CD14-positive monocyte (primary cell): ENCODE measurements at regions not wholly inside any gene's neighbourhood (a gene's known extent, or its start where the extent isn't known, plus 50 kb on each side); places are given as distances from the start of the nearest gene placed in this dataset.

Source experiments
- DNase-seq, 3 donors: peaks; one replicate each; pipeline ENCODE4 v3.0.0-alpha.2; 2011 to 2022
- H2AFZ ChIP-seq: 2 replicates; pipeline ENCODE4 v1.6.0; 2012; ENCODE audit warnings: mild to moderate bottlenecking, low read depth, low read length, inconsistent platforms; ENCODE audit not compliant: insufficient read depth, poor library complexity, severe bottlenecking
- H3K27ac ChIP-seq, 2 donors: 1 replicate in 1 of 2; 2 replicates in 1 of 2; pipeline ENCODE4 v1.5.1; 2012 to 2013; ENCODE audit warnings: low read length in 2 of 2, control low read depth in 1 of 2, inconsistent platforms in 1 of 2, low read depth in 1 of 2, mild to moderate bottlenecking in 1 of 2
- H3K27me3 ChIP-seq, 2 donors: one replicate each; pipeline versions ENCODE4 v1.6.0 to v1.6.1; 2011 to 2013; ENCODE audit warnings: low read length in 2 of 2; ENCODE audit not compliant: control insufficient read depth in 2 of 2, insufficient read depth in 2 of 2
- H3K36me3 ChIP-seq, 2 donors: replicated peaks in 1 of 2; 1 replicate in 1 of 2; 2 replicates in 1 of 2; pipeline versions ENCODE4 v1.5.1 to v1.6.1; 2012 to 2013; ENCODE audit warnings: low read length in 2 of 2, control low read depth in 1 of 2, inconsistent platforms in 1 of 2, mild to moderate bottlenecking in 1 of 2; ENCODE audit not compliant: insufficient read depth in 2 of 2, control insufficient read depth in 1 of 2
- H3K4me1 ChIP-seq, 2 donors: 1 replicate in 1 of 2; 2 replicates in 1 of 2; pipeline versions ENCODE4 v1.5.1 to v1.6.1; 2012 to 2013; ENCODE audit warnings: low read length in 2 of 2, control low read depth in 1 of 2, inconsistent platforms in 1 of 2, mild to moderate bottlenecking in 1 of 2, moderate library complexity in 1 of 2; ENCODE audit not compliant: insufficient read depth in 2 of 2, control insufficient read depth in 1 of 2
- H3K4me2 ChIP-seq: replicated peaks from 2 replicates; pipeline ENCODE3; 2012; ENCODE audit warnings: low read length, moderate library complexity, mild to moderate bottlenecking; ENCODE audit not compliant: poor library complexity, severe bottlenecking; ENCODE audit errors: extremely low read depth
- H3K4me3 ChIP-seq, 3 experiments: fragments of 200-600 bp in 1 of 3; sonication (generic) in 1 of 3; replicated peaks in 1 of 3; 1 replicate in 2 of 3; 2 replicates in 1 of 3; pipeline ENCODE4 v1.5.1; 2011 to 2013; ENCODE audit warnings: low read length in 3 of 3, mild to moderate bottlenecking in 3 of 3, control low read depth in 2 of 3, low read depth in 2 of 3, inconsistent platforms in 1 of 3, moderate library complexity in 1 of 3
- H3K79me2 ChIP-seq: 2 replicates; pipeline ENCODE4 v1.6.0; 2012; ENCODE audit warnings: mild to moderate bottlenecking, control low read depth, inconsistent platforms, low read length, moderate library complexity; ENCODE audit not compliant: insufficient read depth
- H3K9ac ChIP-seq: 2 replicates; pipeline ENCODE4 v1.6.0; 2017; ENCODE audit warnings: low read length, mild to moderate bottlenecking; ENCODE audit not compliant: insufficient read depth, poor library complexity, severe bottlenecking
- H3K9me3 ChIP-seq, 2 donors: replicated peaks in 1 of 2; 1 replicate in 1 of 2; 2 replicates in 1 of 2; pipeline versions ENCODE4 v1.5.1 to v1.6.1; 2012 to 2013; ENCODE audit warnings: low read length in 2 of 2, control low read depth in 1 of 2; ENCODE audit not compliant: control insufficient read depth in 1 of 2, insufficient read depth in 1 of 2
- H4K20me1 ChIP-seq: 2 replicates; pipeline ENCODE4 v1.6.0; 2012; ENCODE audit warnings: mild to moderate bottlenecking, low read length, control low read depth, moderate library complexity; ENCODE audit not compliant: insufficient read depth
- H3K27ac Mint-ChIP-seq, 7 donors: one replicate each; pipeline ENCODE4 v1.8.0; 2020; ENCODE audit warnings: mild to moderate bottlenecking in 7 of 7, mixed read lengths in 7 of 7, moderate library complexity in 6 of 7, inconsistent platforms in 2 of 7
- H3K27me3 Mint-ChIP-seq, 3 donors: one replicate each; pipeline ENCODE4 v1.8.0; 2021 to 2022; ENCODE audit warnings: low read depth in 3 of 3, mild to moderate bottlenecking in 3 of 3, mixed read lengths in 3 of 3, moderate library complexity in 3 of 3, inconsistent platforms in 1 of 3
- H3K36me3 Mint-ChIP-seq, 2 donors: one replicate each; pipeline ENCODE4 v1.8.0; 2020; ENCODE audit warnings: mixed read lengths in 2 of 2, inconsistent platforms in 1 of 2, mild to moderate bottlenecking in 1 of 2
- H3K4me1 Mint-ChIP-seq: one replicate; pipeline ENCODE4 v1.8.0; 2020; ENCODE audit warnings: mild to moderate bottlenecking, mixed read lengths
- H3K4me3 Mint-ChIP-seq, 2 donors: one replicate each; pipeline ENCODE4 v1.8.0; 2020; ENCODE audit warnings: mild to moderate bottlenecking in 2 of 2, mixed read lengths in 2 of 2, moderate library complexity in 1 of 2
- H3K9me3 Mint-ChIP-seq, 7 donors: one replicate each; pipeline ENCODE4 v1.8.0; 2020 to 2022; ENCODE audit warnings: mixed read lengths in 7 of 7, mild to moderate bottlenecking in 6 of 7, moderate library complexity in 6 of 7, inconsistent platforms in 2 of 7
- WGBS: methylation state at CpG from one replicate; pipeline ENCODE4 v1.1.5; 2013; ENCODE audit warnings: missing lambda C conversion rate; ENCODE audit not compliant: insufficient coverage; 5-methylcytosine and 5-hydroxymethylcytosine counted together
- intact Hi-C, 2 donors: fragments of 100-400 bp; cut with micrococcal nuclease; formaldehyde crosslinking; loops; one replicate each; pipeline versions ENCODE4 v1.15.0 to v1.15.1; 2023
- TF ChIP-seq, protein P1 (sequence below): fragments of 200-600 bp; IDR thresholded peaks from one replicate; pipeline ENCODE4 v1.8.0; 2022; ENCODE audit warnings: antibody characterized with exemption, mild to moderate bottlenecking

DNA sequence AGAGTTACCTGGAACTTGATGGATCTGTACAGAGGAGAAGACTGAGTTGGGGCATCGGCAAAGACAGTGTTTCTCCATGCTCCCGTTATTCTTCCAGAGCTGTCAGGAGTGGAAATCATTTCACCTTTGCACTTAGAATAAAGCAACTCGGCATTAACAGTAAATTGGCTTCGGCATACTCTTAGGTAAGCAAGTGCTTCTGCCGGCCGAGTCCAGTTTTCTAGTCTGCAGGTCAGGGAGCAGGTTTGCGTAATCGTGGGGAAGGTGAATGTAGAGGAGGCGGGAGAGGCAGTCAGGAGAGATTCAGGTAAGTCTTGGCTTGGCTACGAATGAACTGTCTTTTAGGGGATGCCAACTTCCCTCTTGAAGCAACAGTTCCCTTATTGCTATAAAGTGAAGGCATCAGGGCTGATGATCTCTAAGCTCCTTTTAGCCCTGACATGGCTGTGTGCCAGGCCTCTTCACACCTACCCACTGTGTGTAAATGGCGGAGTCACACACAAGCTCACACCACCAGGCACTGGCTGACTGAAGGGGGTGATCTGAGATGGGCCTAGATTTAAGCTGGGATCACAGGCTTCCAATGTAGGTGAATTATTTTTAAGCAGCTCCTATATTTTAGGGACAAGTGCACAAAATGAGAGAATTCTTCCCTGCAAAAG lies 127.1 kb downstream of the GATA3 start:
- H3K4me1 ChIP-seq, result peaks cover 12 to 15% of the 10 kb centered on the region in 2 donors
- TF ChIP-seq, protein P1, sequence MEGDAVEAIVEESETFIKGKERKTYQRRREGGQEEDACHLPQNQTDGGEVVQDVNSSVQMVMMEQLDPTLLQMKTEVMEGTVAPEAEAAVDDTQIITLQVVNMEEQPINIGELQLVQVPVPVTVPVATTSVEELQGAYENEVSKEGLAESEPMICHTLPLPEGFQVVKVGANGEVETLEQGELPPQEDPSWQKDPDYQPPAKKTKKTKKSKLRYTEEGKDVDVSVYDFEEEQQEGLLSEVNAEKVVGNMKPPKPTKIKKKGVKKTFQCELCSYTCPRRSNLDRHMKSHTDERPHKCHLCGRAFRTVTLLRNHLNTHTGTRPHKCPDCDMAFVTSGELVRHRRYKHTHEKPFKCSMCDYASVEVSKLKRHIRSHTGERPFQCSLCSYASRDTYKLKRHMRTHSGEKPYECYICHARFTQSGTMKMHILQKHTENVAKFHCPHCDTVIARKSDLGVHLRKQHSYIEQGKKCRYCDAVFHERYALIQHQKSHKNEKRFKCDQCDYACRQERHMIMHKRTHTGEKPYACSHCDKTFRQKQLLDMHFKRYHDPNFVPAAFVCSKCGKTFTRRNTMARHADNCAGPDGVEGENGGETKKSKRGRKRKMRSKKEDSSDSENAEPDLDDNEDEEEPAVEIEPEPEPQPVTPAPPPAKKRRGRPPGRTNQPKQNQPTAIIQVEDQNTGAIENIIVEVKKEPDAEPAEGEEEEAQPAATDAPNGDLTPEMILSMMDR, result no peak
- intact Hi-C loops, result no loop called here
- H3K4me2 ChIP-seq, result no peak overlapping the region
- no peaks in the 10 kb centered on the region for H3K36me3 ChIP-seq
- Mint-ChIP-seq H3K27ac (no peak overlapping the region), H3K9me3 (peaks cover 0 to 6% (median 0%) of the 10 kb centered on the region in 7 donors), H3K4me1 (peaks cover 17% of the 10 kb centered on the region), H3K4me3 (no peak overlapping the region), H3K27me3 (peaks cover 7 to 27% (median 10%) of the 10 kb centered on the region in 3 donors), H3K36me3 (no peaks in the 10 kb centered on the region)
- peaks cover 0 to 3% of the 10 kb centered on the region in 2 donors for H3K27me3 ChIP-seq
- H3K27ac ChIP-seq, result no peak overlapping the region
- no peak for DNase-seq
- H3K9me3 ChIP-seq, result no peaks in the 10 kb centered on the region
- H4K20me1 ChIP-seq, result no peaks in the 10 kb centered on the region
- H3K9ac ChIP-seq, result no peak overlapping the region
- 89% methylated on average over 9 of the region's 11 CpGs for WGBS
- no peak overlapping the region for H3K4me3 ChIP-seq
- no peaks in the 10 kb centered on the region for H3K79me2 ChIP-seq
- H2AFZ ChIP-seq, result no peak overlapping the region

DNA sequence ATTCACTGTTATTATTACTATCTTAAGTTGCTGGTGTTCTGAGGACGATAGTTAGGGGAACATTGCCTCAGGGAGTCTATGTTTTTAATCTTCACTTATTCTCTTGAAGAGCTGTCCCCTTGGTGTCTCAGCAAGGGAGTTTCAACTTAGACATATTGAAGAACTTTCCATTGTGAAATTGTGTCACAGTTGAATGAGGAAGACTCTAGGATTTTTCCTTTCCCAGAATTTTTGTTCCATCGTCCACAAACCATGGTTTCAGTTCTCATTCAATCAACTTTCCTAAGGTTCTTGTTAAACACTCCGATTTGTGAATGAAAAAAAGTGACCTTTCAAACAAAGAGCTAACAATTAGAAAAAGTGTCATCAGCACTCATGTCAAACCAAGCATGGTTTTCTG lies 128.3 kb downstream of the GATA3 start:
- Histone ChIP-seq H3K27me3 (peaks cover 0 to 3% of the 10 kb centered on the region in 2 donors), H3K4me2 (no peak overlapping the region), H3K79me2 (no peaks in the 10 kb centered on the region), H3K9ac (no peak overlapping the region), H3K4me3 (no peak overlapping the region), H3K36me3 (no peaks in the 10 kb centered on the region), H3K4me1 (peaks cover 12 to 15% of the 10 kb centered on the region in 2 donors), H3K9me3 (no peaks in the 10 kb centered on the region), H3K27ac (no peak overlapping the region), H4K20me1 (no peaks in the 10 kb centered on the region), H2AFZ (no peak overlapping the region)
- peaks cover 0 to 3% (median 0%) of the 10 kb centered on the region in 7 donors for H3K9me3 Mint-ChIP-seq
- no peaks in the 10 kb centered on the region for H3K36me3 Mint-ChIP-seq
- DNase-seq, result no peak
- peaks cover 7 to 25% (median 10%) of the 10 kb centered on the region in 3 donors for H3K27me3 Mint-ChIP-seq
- peak overlapping the region in 4 of 7 donors; percentile 38 to 76 (median 53) for H3K27ac Mint-ChIP-seq
- H3K4me1 Mint-ChIP-seq, result peaks cover 17% of the 10 kb centered on the region
- H3K4me3 Mint-ChIP-seq, result peak overlapping the region in 1 of 2 donors; percentile 51
- TF ChIP-seq, protein P1, result no peak
- intact Hi-C loops, result no loop called here
- WGBS, result no CpG with 5 or more reads among the region's 3 CpGs
